HG03103 (cell line): ENCODE measurements at regions not wholly inside any gene's neighbourhood (a gene's known extent, or its start where the extent isn't known, plus 50 kb on each side); places are given as distances from the start of the nearest gene placed in this dataset.
"Not testable (repeated sequence)": the region's sequence is repeated elsewhere in the genome, so short reads cannot be mapped to it uniquely, and the experiment has no call there.

Source experiments
- ATAC-seq: cut with Tn5 transposase; IDR thresholded peaks from one replicate; pipeline ENCODE4 v1.9.1; 2021; ENCODE audit warnings: low read depth; ENCODE audit not compliant: unreplicated experiment

GRCh38 chr4:44996276-44996845, 270.0 kb upstream of the GNPDA2 start:
- ATAC-seq, result no peak

GRCh38 chr4:44988011-44988410, 261.7 kb upstream of the GNPDA2 start:
- ATAC-seq, result no peak

- ATAC-seq, result no peak
Observed at GRCh38 chr4:44985938-44986337, 259.6 kb upstream of the GNPDA2 start.

DNA sequence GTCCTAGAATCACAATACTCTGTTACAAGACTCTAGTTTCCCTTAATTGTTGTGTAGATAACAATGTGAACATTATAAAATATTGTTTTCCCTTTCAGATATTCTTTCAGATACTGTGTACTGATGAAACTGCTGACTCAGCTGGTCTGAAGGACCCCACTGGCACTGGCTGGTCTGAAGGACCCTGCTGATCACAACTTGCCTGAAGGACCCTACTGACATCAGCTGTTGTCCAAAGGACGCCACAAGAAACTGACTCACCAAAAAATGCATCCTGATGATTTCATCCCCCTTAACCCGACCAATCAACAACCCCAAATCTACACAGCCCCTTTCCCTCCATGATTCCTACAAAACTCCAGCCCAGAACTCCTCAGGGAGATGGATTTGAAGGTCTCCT, 258.8 kb upstream of the GNPDA2 start:
- no peak for ATAC-seq

GRCh38 chr4:44984083-44984482, 257.7 kb upstream of the GNPDA2 start:
- ATAC-seq, result no peak

- ATAC-seq, result no peak
Observed at GRCh38 chr4:44983083-44983482, 256.7 kb upstream of the GNPDA2 start.

GRCh38 chr4:44978020-44978419, 251.7 kb upstream of the GNPDA2 start:
- ATAC-seq, result no peak

- no peak for ATAC-seq
Observed at GRCh38 chr4:44965435-44966095, 239.2 kb upstream of the GNPDA2 start.

DNA sequence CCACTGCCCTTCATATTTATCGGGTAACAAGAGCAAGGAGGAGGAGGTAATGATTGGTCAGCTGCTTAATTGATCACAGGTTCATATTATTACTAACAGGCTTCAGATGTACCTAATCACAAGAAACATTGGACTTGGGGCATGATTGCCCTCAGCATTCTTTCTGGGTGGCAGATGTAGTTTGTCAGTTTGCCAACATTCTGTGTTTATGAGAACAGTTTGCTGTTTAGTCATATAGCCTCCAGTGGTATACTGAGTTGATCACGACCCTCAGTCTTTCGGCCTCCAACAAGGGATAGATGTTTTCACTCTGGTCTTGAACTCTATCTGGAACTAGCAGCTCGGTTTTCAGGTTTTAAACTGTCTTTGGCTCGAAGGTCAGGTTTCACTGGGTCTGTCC, 237.7 kb upstream of the GNPDA2 start:
- not testable (repeated sequence) for ATAC-seq

DNA sequence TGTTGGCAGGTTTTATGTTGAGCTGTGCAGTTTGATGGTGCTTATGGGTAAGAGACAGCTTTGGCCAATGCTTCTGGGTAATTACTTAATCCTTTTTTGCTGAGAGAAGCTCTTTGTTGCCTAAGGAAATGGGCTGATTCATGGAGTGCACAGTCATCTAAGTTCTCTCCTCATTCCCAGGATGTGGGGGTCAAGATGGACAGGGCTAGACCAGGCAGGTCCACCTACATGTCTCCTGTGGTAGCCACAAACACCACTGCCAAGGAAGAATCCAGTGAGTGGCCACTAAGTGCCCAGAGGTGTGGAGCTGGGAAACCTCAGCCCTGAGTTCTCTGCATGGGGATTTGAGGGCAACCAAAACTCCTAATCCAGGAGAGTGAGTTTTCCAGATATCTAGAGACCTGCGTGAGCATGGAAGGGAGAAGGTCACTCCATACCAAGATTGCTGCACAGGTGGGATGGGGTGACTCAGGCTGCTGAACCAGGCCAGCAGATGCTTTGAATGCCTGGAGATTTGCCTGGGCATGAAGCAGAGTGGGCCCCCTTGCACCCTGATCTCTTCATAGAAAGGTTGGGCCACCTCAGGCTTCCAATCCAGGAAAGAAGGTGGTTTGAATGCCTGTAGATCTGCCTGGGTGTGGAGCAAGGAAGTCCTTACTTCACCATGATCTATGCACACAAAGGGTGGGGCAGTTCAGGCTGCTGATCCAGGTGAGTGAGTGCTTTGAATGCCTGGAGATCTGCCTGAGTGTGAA, 234.8 kb upstream of the GNPDA2 start:
- no peak for ATAC-seq

DNA sequence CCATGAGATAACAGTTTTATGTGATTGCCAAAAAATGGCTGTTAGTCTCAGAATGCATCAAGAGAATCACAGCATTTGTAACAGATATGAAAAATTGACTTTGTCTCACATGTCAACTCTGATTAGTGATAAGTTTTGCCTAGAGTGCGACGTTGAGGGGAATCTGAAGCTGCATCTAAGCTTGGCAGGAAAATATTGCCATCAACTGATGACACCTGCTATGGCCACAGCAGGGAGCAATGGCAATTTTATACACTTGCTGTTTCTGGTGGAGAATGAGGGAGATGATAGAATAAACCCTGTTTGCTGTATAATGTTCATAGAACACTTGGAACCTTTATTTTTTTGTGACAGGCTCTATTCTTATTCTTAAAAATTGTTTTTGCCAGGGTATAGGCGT, 205.4 kb upstream of the GNPDA2 start:
- no peak for ATAC-seq

DNA sequence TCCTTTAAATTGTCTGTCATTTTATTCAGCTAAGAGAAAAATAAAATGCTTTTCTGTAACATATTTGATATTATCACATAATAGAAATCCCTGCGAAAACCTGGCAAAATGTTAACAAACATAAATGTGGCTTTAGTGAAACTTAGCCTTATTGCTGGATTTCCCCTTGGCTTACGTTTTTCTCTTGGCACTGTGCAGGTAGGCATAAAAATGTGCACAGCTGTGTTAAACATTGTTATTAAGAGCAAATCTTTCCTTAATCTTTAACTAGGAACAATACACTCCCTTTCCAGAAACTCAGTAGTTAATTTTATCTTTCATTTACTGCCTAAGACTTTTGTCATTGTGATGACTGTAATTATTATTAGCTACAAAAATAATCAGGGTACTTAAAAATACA, 202.4 kb upstream of the GNPDA2 start:
- ATAC-seq, result no peak

- ATAC-seq, result peak; percentile 69
Observed at GRCh38 chr4:44927399-44928380, 201.3 kb upstream of the GNPDA2 start.

GRCh38 chr4:44916411-44916810, 190.1 kb upstream of the GNPDA2 start:
- ATAC-seq, result no peak

DNA sequence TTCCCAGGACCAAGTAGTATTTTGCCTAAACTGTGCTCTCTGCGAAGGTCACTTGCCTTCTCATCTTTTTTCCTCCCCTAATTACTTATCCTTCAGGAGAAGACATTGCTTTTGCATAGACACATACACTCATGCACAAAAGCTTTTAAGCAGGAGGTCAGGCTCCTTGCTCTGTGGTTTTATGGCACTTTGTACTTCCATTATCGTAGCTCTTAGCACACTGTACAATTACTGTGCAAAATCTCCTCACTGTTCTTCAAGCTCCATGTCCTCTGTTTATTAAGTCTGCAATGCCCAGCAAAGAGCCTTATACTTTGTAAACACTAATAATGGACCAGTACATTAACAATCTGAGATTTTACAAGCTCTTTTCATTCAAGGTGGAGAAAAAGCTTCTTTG, 188.4 kb upstream of the GNPDA2 start:
- ATAC-seq, result no peak

DNA sequence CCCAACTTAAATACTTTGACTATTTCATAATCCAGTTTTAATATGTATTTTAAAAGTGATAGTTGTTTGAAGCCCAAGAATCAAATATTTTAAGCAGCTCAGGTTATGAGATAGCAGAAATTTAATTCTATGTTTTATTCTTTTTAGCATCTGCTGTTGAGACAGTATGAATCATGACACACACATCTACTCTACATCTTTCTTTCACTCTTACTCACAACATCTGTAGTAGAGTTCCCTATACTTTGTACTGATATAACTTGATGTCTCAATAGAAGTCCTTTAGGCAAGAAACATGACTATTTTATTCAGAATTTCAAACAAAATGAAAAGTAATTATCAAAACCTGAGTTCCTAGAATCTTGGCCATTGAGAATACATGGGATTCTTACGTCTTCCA, 187.9 kb upstream of the GNPDA2 start:
- ATAC-seq, result no peak

DNA sequence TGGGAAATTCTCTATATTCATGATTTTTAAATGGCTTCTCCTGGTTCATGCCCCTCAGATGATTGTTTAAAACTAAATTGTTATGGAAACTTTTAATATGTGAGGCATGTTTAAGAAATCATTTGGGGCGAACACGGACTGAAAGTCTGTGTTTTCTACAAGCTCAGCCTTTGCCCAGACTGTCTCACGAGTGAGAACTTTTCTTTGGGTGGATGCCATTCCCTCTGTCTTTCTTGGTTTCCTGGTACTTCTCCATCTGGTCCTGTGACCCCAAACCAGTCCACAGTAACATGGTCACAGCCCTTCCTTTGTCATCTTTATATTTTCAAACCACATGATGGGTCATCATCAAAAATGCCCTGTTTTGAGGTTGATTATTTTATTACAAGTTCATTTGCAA, 186.6 kb upstream of the GNPDA2 start:
- no peak for ATAC-seq

- no peak for ATAC-seq
Observed at GRCh38 chr4:44908565-44908964, 182.2 kb upstream of the GNPDA2 start.

- no peak for ATAC-seq
Observed at GRCh38 chr4:44872246-44872645, 145.9 kb upstream of the GNPDA2 start.

DNA sequence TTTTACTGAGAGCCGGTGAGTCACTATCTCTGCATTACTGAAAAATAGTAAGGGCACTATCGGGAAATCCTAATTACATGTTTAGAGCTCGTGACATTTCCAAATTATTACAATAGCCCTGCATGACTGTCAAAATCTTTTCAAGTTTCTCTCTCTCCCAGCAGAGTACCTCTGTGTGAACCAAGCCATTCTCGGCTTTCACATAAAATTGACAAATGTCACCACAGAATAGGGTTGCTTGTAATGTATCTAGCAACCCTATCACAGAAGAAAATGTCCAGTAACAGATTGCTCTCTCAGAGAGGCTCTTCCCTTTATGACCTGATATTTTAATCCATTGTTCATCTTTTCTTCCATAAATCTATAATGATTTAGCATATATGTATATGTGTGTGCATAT, 144.8 kb upstream of the GNPDA2 start:
- ATAC-seq, result no peak

DNA sequence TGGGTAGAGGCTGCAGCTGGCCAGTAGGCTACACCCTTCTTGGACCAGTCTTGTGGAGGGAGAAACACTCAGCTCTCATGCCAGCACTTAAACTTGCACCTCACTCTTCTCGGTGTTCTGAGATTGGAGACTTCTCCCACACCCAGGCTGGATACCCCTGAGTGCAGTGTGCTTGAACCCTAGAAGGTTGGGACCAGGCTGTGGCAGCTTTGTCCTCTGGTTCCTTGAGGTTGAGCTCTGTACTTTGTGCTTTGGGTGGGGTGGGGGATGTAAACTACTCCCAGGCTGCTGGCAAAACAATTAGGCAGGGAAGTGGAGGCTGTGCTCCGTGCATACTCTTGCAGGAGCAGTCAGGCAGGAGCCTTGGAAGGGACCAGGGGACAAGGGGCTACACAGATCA, 143.6 kb upstream of the GNPDA2 start:
- no peak for ATAC-seq
